Lung (tissue), 11 donors: ENCODE measurements at regions not wholly inside any gene's neighbourhood (a gene's known extent, or its start where the extent isn't known, plus 50 kb on each side); places are given as distances from the start of the nearest gene placed in this dataset.

Experiments used
- ATAC-seq: fragments of 200-7000 bp; cut with Tn5 transposase; one replicate; pipeline ENCODE4 v1.9.1; 2020; ENCODE audit warnings: moderate number of reproducible peaks; ENCODE audit not compliant: insufficient read depth, low FRiP score
- DNase-seq, 3 donors: peaks; one replicate each; pipeline ENCODE4 v3.0.0-alpha.2; 2013 to 2017
- H3K27ac ChIP-seq, 2 donors: one replicate each; pipeline ENCODE4 v1.5.1; 2013; ENCODE audit warnings: mild to moderate bottlenecking in 2 of 2, moderate library complexity in 2 of 2, control low read depth in 1 of 2, inconsistent platforms in 1 of 2, low read depth in 1 of 2, low read length in 1 of 2
- H3K27me3 ChIP-seq, 3 donors: one replicate each; pipeline ENCODE4 v1.5.1; 2013; ENCODE audit warnings: low read length in 2 of 3; ENCODE audit not compliant: control insufficient read depth in 3 of 3, insufficient read depth in 3 of 3
- H3K36me3 ChIP-seq, 4 donors: one replicate each; pipeline ENCODE4 v1.5.1; 2013; ENCODE audit warnings: low read length in 4 of 4, mild to moderate bottlenecking in 1 of 4, moderate library complexity in 1 of 4; ENCODE audit not compliant: control insufficient read depth in 4 of 4, insufficient read depth in 4 of 4
- H3K4me1 ChIP-seq, 5 donors: one replicate each; pipeline ENCODE4 v1.5.1; 2013; ENCODE audit warnings: low read length in 5 of 5, mild to moderate bottlenecking in 2 of 5, moderate library complexity in 1 of 5; ENCODE audit not compliant: control insufficient read depth in 5 of 5, insufficient read depth in 5 of 5
- H3K4me3 ChIP-seq: one replicate; pipeline ENCODE4 v1.5.1; 2013; ENCODE audit warnings: mild to moderate bottlenecking, control low read depth, moderate library complexity
- H3K9ac ChIP-seq, 2 donors: one replicate each; pipeline ENCODE4 v1.5.1; 2013; ENCODE audit warnings: low read length in 2 of 2, control low read depth in 1 of 2; ENCODE audit not compliant: insufficient read depth in 1 of 2
- H3K9me3 ChIP-seq, 4 donors: one replicate each; pipeline ENCODE4 v1.5.1; 2013; ENCODE audit warnings: low read length in 3 of 4, mild to moderate bottlenecking in 1 of 4, moderate library complexity in 1 of 4; ENCODE audit not compliant: control insufficient read depth in 4 of 4, insufficient read depth in 3 of 4
- CTCF ChIP-seq: IDR thresholded peaks from 2 replicates; pipeline ENCODE4 v1.5.1; 2012; ENCODE audit warnings: mild to moderate bottlenecking; ENCODE audit errors: control extremely low read depth, extremely low read depth
- WGBS, 2 donors: extraction: QIAGEN DNeasy Blood & Tissue Kit; methylation state at CpG; one replicate each; pipeline ENCODE4 v1.1.7; 2013; 5-methylcytosine and 5-hydroxymethylcytosine counted together
- donor health status: control.
- donor health status: control.
- donor health status: Bipolar disorder and iron deficiency.
- donor health status: healthy.
- donor health status: DM: yes; HTN: yes; CAD: no.

- H3K4me1 ChIP-seq = no peaks in the 10 kb centered on the region
- TF ChIP-seq CTCF = peak; percentile 64
- DNase-seq (peak; percentile 66 to 79 (median 70)), ATAC-seq (peak; percentile 74)
- H3K4me3 ChIP-seq = no peak overlapping the region
- WGBS, 2 donors = 23 to 26% methylated on average over 9 of the region's 9 CpGs
- no peak overlapping the region for H3K27ac ChIP-seq
- H3K9ac ChIP-seq = no peak overlapping the region
- H3K36me3 ChIP-seq = no peaks in the 10 kb centered on the region
- peaks cover 0 to 2% (median 0%) of the 10 kb centered on the region in 4 donors for H3K9me3 ChIP-seq
- peaks cover 0 to 9% (median 0%) of the 10 kb centered on the region in 3 donors for H3K27me3 ChIP-seq
Measured at GRCh38 chr7:32204361-32205018, 134.3 kb upstream of the PDE1C start.

DNA sequence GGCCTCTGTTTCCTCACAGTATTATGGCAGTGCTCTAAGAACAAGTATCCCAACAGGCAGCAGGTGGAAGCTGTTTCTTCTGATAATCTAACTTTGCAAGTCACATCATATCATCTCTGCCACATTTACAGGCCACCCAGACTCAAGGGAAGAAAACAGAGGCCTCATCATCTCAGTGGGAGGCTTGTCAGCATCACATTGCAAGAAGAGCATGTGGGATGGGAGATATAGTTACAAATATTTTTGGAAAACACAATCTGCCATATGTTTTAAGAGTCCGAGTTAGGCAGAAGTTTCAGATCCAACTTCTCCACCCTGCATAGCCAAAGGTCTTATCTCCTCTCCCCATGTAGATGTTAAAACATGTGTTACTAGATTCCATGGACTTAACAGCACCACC, 130.4 kb upstream of the PDE1C start:
- Histone ChIP-seq H3K4me3 (no peak overlapping the region), H3K4me1 (no peaks in the 10 kb centered on the region), H3K27ac (no peak overlapping the region), H3K9me3 (peaks cover 0 to 6% (median under 1%) of the 10 kb centered on the region in 4 donors), H3K27me3 (no peaks in the 10 kb centered on the region), H3K36me3 (no peaks in the 10 kb centered on the region), H3K9ac (no peak overlapping the region)
- 82 to 90% methylated on average over 1 of the region's 1 CpG for WGBS, 2 donors
- DNase-seq = no peak
- TF ChIP-seq CTCF = no peak
- ATAC-seq = no peak

- no peak for ATAC-seq
Measured at GRCh38 chr7:32194537-32194936, 124.3 kb upstream of the PDE1C start.

More at GRCh38 chr7:32194537-32194936, 124.3 kb upstream of the PDE1C start:
- Histone ChIP-seq H3K27ac (no peak overlapping the region), H3K9ac (no peak overlapping the region), H3K4me1 (no peaks in the 10 kb centered on the region), H3K4me3 (no peak overlapping the region), H3K27me3 (no peaks in the 10 kb centered on the region), H3K36me3 (no peaks in the 10 kb centered on the region), H3K9me3 (peaks cover 0 to 4% (median under 1%) of the 10 kb centered on the region in 4 donors)
- no peak for TF ChIP-seq CTCF
- no peak for DNase-seq
